Gastrocnemius medialis (tissue), 4 donors: ENCODE measurements at regions not wholly inside any gene's neighbourhood (a gene's known extent, or its start where the extent isn't known, plus 50 kb on each side); places are given as distances from the start of the nearest gene placed in this dataset.

Experiments
- POLR2A ChIP-seq, 2 donors: fragments of 450-650 bp; IDR thresholded peaks; one replicate each; pipeline ENCODE4 v1.6.1; 2017; ENCODE audit warnings: antibody characterized with exemption in 2 of 2, mild to moderate bottlenecking in 2 of 2, moderate library complexity in 2 of 2
- TF ChIP-seq, protein P1 (sequence below), 5 experiments: fragments of 450-650 bp in 3 of 5; fragments of 200-600 bp in 2 of 5; sonication (generic) in 2 of 5; IDR thresholded peaks in 4 of 5; conservative IDR thresholded peaks in 1 of 5; 1 replicate in 4 of 5; 2 replicates in 1 of 5; pipeline ENCODE4 v1.5.1; 2016 to 2019; ENCODE audit warnings: antibody characterized with exemption in 5 of 5, mild to moderate bottlenecking in 3 of 5, moderate library complexity in 3 of 5

DNA sequence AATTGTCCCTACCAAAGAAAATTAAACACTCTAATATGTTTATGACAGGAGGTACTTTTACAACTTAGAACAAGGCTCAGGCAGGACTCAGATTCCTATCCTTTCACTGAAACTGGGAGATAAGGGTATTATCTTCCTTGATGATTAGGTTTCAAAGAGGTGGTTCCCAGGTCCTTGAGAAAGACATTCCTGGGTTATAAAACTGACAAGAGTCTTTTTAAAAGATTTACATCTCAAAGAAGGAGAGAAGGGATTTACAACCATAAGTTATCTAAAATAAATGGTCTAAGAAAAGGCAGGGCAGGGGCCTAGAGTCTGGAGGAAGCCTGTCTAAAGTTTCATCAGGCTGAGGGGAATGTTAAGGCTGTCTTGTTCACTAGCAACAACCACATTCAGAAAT lies 1492.5 kb downstream of the HACE1 start:
- TF ChIP-seq, protein P1, sequence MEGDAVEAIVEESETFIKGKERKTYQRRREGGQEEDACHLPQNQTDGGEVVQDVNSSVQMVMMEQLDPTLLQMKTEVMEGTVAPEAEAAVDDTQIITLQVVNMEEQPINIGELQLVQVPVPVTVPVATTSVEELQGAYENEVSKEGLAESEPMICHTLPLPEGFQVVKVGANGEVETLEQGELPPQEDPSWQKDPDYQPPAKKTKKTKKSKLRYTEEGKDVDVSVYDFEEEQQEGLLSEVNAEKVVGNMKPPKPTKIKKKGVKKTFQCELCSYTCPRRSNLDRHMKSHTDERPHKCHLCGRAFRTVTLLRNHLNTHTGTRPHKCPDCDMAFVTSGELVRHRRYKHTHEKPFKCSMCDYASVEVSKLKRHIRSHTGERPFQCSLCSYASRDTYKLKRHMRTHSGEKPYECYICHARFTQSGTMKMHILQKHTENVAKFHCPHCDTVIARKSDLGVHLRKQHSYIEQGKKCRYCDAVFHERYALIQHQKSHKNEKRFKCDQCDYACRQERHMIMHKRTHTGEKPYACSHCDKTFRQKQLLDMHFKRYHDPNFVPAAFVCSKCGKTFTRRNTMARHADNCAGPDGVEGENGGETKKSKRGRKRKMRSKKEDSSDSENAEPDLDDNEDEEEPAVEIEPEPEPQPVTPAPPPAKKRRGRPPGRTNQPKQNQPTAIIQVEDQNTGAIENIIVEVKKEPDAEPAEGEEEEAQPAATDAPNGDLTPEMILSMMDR (IDR thresholded peaks at IDR 0.05 in 4 of 5, conservative IDR thresholded peaks at IDR 0.05 in 1 of 5) = no peak
- no peak for TF ChIP-seq POLR2A (IDR thresholded peaks at IDR 0.05)
